Gastroesophageal sphincter (tissue), 4 donors: ENCODE measurements at regions not wholly inside any gene's neighbourhood (a gene's known extent, or its start where the extent isn't known, plus 50 kb on each side); places are given as distances from the start of the nearest gene placed in this dataset.
A peak's percentile ranks its signal among the peaks of the same experiment; 100 is the strongest.

Source experiments
- ATAC-seq: fragments of 150-250 bp; one replicate; pipeline ENCODE4 v1.9.1; 2016; ENCODE audit warnings: mild to moderate bottlenecking, moderate library complexity
- H3K27ac ChIP-seq, 4 donors: fragments of 200-600 bp; sonication (generic) in 3 of 4; 1 replicate in 3 of 4; 2 replicates in 1 of 4; pipeline ENCODE4 v1.5.1; 2016 to 2019
- H3K27me3 ChIP-seq: fragments of 200-600 bp; sonication (generic); one replicate; pipeline ENCODE4 v1.5.1; 2019
- H3K36me3 ChIP-seq, 2 donors: fragments of 200-600 bp; sonication (generic); one replicate each; pipeline ENCODE4 v1.5.1; 2019; ENCODE audit warnings: control low read depth in 1 of 2
- H3K4me1 ChIP-seq, 3 donors: fragments of 200-600 bp; sonication (generic); 1 replicate in 2 of 3; 2 replicates in 1 of 3; pipeline ENCODE4 v1.5.1; 2016 to 2019; ENCODE audit warnings: control low read depth in 2 of 3
- H3K4me3 ChIP-seq, 2 donors: fragments of 200-600 bp; sonication (generic); one replicate each; pipeline ENCODE4 v1.5.1; 2019; ENCODE audit warnings: mild to moderate bottlenecking in 1 of 2, moderate library complexity in 1 of 2
- H3K9me3 ChIP-seq, 3 donors: fragments of 200-600 bp; sonication (generic); one replicate each; pipeline ENCODE4 v1.5.1; 2017 to 2019; ENCODE audit warnings: control low read depth in 2 of 3
- CTCF ChIP-seq, 4 experiments: fragments of 200-600 bp in 2 of 4; fragments of 450-650 bp in 2 of 4; sonication (generic) in 1 of 4; IDR thresholded peaks; one replicate each; pipeline ENCODE4 v1.5.1; 2017 to 2019; ENCODE audit warnings: antibody characterized with exemption in 4 of 4, mild to moderate bottlenecking in 2 of 4, moderate library complexity in 2 of 4
- EP300 ChIP-seq: sonication (generic); formaldehyde crosslinking; IDR thresholded peaks from one replicate; pipeline ENCODE4 v1.6.1; 2017; ENCODE audit warnings: antibody characterized with exemption, mild to moderate bottlenecking
- POLR2A ChIP-seq, 2 donors: fragments of 450-650 bp; IDR thresholded peaks; one replicate each; pipeline ENCODE4 v1.6.1; 2017; ENCODE audit warnings: antibody characterized with exemption in 2 of 2, mild to moderate bottlenecking in 2 of 2, moderate library complexity in 1 of 2
- POLR2AphosphoS5 ChIP-seq: sonication (generic); formaldehyde crosslinking; IDR thresholded peaks from one replicate; pipeline ENCODE4 v1.6.1; 2017; ENCODE audit warnings: antibody characterized with exemption
- WGBS, 2 donors: methylation state at CpG; one replicate each; pipeline ENCODE4 v1.1.5; 2018; ENCODE audit warnings: low coverage in 1 of 2; 5-methylcytosine and 5-hydroxymethylcytosine counted together

GRCh38 chr5:61724102-61724501 is 392.0 kb downstream of the ZSWIM6 start:
- 86 to 91% methylated on average over 1 to 2 of the region's 2 CpGs for WGBS, 2 donors
- H3K27me3 ChIP-seq: no peaks in the 10 kb centered on the region
- no peaks in the 10 kb centered on the region for H3K36me3 ChIP-seq
- no peak overlapping the region for H3K27ac ChIP-seq
- peaks cover 0 to 8% (median 0%) of the 10 kb centered on the region in 3 donors for H3K9me3 ChIP-seq
- TF ChIP-seq POLR2A (IDR thresholded peaks at IDR 0.05) (no peak), EP300 (no peak), POLR2AphosphoS5 (no peak), CTCF (IDR thresholded peaks at IDR 0.05) (no peak)
- no peak overlapping the region for H3K4me3 ChIP-seq
- H3K4me1 ChIP-seq: no peaks in the 10 kb centered on the region
- ATAC-seq: no peak

- no peak for ATAC-seq
- Histone ChIP-seq H3K27ac (no peak overlapping the region), H3K4me3 (no peak overlapping the region), H3K36me3 (no peaks in the 10 kb centered on the region), H3K4me1 (peaks cover 0 to 20% (median 4%) of the 10 kb centered on the region in 3 donors), H3K9me3 (no peaks in the 10 kb centered on the region), H3K27me3 (no peaks in the 10 kb centered on the region)
- no peak for TF ChIP-seq EP300
- TF ChIP-seq POLR2A (IDR thresholded peaks at IDR 0.05): no peak
- TF ChIP-seq POLR2AphosphoS5: no peak
- no peak for TF ChIP-seq CTCF (IDR thresholded peaks at IDR 0.05)
- 83% methylated on average over 1 of the region's 1 CpG; no CpG with 5 or more reads in 1 of the 2 donors for WGBS, 2 donors
Measured at GRCh38 chr5:61728287-61728686, 396.2 kb downstream of the ZSWIM6 start.

- H3K9me3 ChIP-seq: no peaks in the 10 kb centered on the region
- no peak for TF ChIP-seq POLR2A (IDR thresholded peaks at IDR 0.05)
- TF ChIP-seq EP300: no peak
- TF ChIP-seq POLR2AphosphoS5: no peak
- no peak for TF ChIP-seq CTCF (IDR thresholded peaks at IDR 0.05)
- no peak overlapping the region for H3K27ac ChIP-seq
- H3K36me3 ChIP-seq: no peaks in the 10 kb centered on the region
- H3K4me3 ChIP-seq: no peak overlapping the region
- no peak for ATAC-seq
- WGBS, 2 donors: 43 to 52% methylated on average over 3 of the region's 3 CpGs
- H3K4me1 ChIP-seq: peaks cover 0 to 20% (median 4%) of the 10 kb centered on the region in 3 donors
- H3K27me3 ChIP-seq: no peaks in the 10 kb centered on the region
Measured at GRCh38 chr5:61730866-61731265, 398.8 kb downstream of the ZSWIM6 start.

GRCh38 chr5:61731267-61731945 is 399.3 kb downstream of the ZSWIM6 start:
- no peak for ATAC-seq

More at GRCh38 chr5:61731267-61731945, 399.3 kb downstream of the ZSWIM6 start:
- TF ChIP-seq CTCF (IDR thresholded peaks at IDR 0.05): no peak
- no peak for TF ChIP-seq EP300
- TF ChIP-seq POLR2AphosphoS5: no peak
- no peak for TF ChIP-seq POLR2A (IDR thresholded peaks at IDR 0.05)
- Histone ChIP-seq H3K27ac (peak overlapping the region in 2 of 4 donors; percentile 35 to 56), H3K9me3 (no peaks in the 10 kb centered on the region), H3K4me3 (no peak overlapping the region), H3K36me3 (no peaks in the 10 kb centered on the region), H3K4me1 (peaks cover 0 to 20% (median 4%) of the 10 kb centered on the region in 3 donors), H3K27me3 (no peaks in the 10 kb centered on the region)
- WGBS, 2 donors: 56 to 61% methylated on average over 5 to 6 of the region's 6 CpGs
